HG03103 (cell line): ENCODE measurements at regions not wholly inside any gene's neighbourhood (a gene's known extent, or its start where the extent isn't known, plus 50 kb on each side); places are given as distances from the start of the nearest gene placed in this dataset.
A peak's percentile ranks its signal among the peaks of the same experiment; 100 is the strongest.

Source experiments
- ATAC-seq: cut with Tn5 transposase; IDR thresholded peaks from one replicate; pipeline ENCODE4 v1.9.1; 2021; ENCODE audit warnings: low read depth; ENCODE audit not compliant: unreplicated experiment

- no peak for ATAC-seq
Measured at GRCh38 chr5:8048920-8049319, 180.0 kb downstream of the MTRR start.

DNA sequence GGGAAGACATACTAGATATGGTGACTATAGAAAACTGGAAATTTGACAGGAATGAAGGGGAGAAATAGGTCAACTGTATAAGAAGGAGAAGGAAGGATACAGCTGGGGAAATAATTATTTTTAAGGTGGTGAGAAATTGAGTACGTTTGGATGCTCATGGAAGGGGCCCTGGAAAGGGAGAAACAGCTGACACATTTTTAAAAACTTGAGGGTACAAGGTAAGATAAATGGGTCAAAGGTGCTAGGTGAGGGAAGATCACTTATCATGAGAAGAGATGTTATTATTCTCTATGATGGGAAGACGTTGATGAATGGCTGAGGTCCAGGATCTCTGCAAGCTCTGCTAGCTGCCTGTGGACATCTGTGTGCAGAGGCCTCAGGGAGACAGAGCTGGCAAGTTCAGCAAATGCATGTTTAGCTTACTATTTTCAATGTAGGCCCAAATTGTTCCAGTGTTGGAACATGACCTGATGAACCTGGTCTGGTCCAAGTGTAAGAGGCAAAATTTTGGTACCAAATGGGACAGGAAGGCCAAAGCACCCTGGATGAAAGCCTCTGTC, 181.7 kb downstream of the MTRR start:
- no peak for ATAC-seq

DNA sequence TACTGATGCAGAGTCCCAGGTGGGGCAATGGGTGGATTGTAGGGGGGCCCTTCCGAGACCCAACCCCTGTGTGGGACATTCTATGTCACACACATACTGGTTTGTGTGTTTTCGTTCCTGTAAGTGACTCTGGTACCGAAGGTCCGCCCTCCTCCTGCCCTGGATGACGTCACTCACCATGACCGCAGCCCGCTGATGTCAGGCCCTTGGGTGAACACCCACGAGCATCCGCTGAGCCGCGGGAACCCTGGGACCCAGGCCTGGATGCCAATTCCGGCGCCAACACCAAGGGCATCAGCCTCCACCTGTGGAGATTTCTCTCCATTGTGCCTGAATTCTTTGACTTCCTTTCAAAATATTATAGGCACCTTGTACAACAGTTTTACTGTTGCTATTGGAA, 184.3 kb downstream of the MTRR start:
- ATAC-seq: no peak

GRCh38 chr5:8057769-8058168, 188.8 kb downstream of the MTRR start:
- ATAC-seq: no peak

GRCh38 chr5:8058616-8059190, 189.8 kb downstream of the MTRR start:
- no peak for ATAC-seq

DNA sequence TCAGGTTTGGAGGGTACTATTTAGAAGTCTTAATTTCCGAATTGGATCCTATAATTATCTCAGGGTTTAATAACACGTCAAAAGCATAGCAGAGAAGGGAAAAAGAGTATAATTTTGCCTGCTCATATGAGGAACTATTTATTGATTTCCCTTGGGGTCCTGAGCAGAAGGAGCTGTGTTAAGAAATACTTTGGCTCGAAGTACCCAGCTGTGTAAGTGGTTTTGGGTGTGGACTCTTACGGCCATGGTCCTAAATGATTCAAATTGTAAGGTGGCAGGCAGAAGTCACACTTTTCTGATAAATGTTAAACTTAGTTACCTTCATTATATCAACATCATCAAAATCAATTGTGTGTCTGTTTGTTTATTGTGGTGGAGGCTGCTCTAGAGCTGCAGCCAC, 190.4 kb downstream of the MTRR start:
- ATAC-seq: no peak

DNA sequence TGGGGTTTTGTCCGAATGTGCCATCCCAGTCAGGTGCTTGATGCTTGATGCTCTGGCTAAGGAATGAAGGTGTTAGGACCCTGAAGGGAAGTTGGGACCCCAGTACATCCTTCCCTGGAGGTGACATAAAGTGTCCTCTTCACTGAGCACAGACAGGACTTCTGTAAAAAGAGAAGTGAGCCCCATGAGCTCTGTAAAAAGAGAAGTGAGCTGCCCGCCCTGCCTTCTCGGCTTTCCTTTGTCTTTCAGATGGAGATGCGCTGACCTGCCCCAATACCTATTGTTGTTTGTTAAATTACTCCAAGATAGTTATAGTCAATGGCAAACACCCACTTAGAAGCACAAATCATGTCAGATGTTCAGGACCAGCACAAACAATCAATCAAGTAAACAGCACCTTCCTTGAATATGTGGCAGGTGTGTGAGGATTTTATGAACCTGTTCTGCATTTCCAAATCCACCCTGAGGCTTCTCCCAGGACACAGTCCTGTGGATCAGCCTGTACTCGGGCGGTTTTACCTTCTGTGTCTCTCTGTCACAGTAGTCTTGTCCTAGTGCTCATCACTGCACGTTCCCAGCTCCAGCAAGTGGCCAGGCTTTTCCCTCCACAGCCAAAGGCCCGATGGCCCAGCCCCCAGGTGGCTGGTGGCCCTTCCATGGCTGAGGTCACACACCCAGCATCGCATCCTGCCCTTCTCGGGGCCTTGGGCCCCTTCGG, 191.4 kb downstream of the MTRR start:
- peak; percentile 55 for ATAC-seq

DNA sequence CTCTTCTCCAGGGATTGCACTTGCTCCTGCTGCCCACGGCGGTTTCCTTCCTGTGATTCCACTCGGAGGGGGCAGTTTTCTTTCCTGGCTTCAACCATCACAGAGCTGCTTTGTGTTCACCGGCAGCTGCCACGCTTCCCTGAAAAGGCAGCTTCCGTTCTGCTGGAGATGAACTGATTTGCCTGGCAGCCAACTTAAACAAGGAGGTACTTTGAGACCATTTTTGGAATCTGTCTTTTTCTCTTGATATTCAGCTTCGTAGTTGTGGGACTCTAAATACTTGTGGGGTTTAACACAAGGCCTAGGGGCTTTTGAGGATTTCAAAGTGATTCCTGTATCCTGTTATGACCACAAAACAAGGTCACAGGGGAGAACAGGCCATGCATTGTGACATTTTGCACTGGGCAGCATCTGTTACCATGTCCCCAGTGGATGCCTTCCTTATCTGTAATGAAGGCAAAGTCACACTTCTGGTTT, 192.0 kb downstream of the MTRR start:
- no peak for ATAC-seq

DNA sequence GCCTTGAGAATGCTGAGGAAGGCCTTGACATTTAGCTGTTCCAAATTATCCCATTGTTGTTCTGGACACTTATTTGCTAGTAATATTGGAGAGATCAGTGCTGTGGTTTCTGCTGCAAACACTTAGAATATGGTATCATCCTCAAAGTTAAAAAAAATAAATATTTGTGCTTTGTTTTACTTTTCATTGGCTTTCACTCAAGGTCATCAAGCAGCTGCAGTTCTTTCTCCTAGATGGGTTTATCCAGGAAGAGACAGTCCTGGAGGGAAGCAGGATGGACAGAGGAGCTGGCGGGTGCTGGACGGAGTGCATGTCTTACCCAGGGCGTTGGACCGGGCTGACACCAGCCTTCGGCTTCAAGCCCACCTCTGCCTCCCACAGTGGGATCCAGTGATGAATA, 193.6 kb downstream of the MTRR start:
- no peak for ATAC-seq

DNA sequence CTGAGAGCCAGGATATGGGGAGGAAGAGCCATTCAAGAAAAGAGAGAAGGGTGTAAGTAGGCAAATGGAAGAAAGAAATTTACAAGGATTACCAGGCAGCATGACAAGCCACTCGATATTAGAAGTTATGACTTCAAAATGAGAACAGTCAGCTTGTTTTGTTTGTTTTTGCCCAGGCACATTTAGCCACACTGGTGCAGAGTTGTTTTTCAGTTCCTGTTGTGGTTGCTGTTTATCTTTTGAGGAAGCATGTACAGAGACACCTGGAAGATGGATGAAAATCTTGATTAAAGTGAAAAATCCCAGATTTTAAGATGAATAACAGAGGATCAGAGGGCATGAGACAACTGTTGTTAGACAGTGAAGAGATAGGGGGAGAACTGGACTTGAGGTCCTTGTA, 199.1 kb downstream of the MTRR start:
- ATAC-seq: no peak

GRCh38 chr5:8070138-8070537, 201.2 kb downstream of the MTRR start:
- no peak for ATAC-seq

DNA sequence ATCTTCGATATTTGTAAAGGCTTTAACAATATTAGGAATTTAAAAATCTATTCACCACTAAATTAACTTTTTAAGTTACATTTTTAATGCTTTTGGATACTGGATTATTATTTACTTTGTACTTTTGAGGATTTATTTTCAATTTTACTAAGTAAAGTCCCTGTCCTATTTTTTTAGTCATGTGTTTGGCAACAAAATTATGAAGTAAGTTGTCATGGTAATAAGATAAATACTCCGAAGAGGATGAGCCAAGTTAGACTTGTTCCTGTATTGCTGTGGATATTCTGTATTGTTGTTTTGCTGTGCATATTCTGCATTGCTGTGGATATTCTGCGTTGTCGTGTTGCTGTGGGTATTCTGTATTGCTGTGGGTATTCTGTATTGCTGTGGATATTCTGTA, 210.1 kb downstream of the MTRR start:
- no peak for ATAC-seq

- ATAC-seq: no peak
Measured at GRCh38 chr5:8081179-8081578, 212.2 kb downstream of the MTRR start.

- no peak for ATAC-seq
Measured at GRCh38 chr5:8093669-8094068, 224.7 kb downstream of the MTRR start.

- ATAC-seq: no peak
Measured at GRCh38 chr5:8094304-8094703, 225.4 kb downstream of the MTRR start.

DNA sequence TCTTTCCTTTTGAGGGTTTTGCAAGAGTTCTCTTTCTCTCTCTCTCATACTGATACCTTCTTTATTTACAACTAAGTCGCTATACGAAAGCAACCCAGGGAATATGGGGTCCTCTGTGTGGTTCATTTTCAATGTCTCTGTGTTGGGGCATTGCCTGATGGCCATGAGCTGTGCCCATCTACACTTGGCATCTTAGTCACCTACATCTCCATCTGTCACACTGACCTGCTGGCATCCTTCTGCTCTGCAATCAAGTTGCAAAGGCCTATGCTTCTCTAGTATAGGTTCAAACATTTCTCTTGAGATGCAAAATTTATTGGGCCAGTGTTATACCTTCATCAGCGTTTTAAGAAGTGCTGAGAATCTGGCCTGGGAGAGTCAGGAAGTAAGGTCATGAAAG, 228.2 kb downstream of the MTRR start:
- no peak for ATAC-seq

DNA sequence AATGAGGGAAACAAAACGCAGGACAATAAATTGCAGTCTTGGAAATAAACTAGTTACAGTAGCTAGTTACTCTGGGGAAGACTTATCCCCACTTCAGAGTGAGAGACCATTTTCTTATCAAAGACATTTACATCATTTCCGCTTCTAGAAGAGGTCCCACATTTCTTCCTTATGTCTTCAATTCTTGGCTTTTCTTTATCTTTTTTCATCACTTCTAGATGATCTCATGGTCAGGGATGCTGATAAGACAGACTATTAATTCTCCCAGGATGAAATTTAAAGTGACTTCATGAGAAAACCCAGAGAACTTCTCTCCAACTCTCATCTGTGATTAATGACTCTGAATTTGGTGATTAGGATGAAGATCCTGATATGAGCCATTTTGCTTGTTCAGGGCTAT, 229.1 kb downstream of the MTRR start:
- no peak for ATAC-seq

GRCh38 chr5:8102714-8103113, 233.8 kb downstream of the MTRR start:
- ATAC-seq: no peak

DNA sequence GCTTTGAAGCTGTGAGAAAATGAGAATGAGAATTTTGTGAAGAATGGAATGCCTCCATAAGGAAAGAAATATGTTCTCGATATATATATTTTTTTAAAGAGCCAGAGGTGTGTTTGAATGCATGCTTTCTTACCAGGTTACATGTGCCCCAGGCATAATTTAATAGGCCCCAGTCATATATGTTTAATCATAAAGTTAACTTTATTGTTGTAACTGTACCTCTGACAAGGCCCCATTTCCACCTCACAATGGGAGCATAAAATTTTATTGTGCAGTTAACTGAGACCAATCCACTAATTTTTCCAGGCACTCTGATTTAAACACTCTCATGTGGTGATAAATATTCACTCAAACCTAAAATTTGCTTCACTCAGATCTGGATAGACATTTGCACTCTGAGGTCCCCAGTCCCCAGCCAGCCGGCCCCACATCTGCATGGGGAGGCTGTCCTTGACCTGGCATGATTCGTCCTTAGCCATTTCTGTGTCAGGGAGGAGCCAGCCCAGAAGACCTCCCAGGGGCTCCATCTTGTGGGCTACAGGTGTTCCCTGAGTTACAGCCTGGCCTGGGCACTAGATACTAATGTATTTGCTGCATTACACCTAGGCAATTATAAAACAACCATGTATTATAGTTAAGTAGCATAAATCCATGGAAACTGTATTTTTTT, 245.8 kb downstream of the MTRR start:
- ATAC-seq: no peak

DNA sequence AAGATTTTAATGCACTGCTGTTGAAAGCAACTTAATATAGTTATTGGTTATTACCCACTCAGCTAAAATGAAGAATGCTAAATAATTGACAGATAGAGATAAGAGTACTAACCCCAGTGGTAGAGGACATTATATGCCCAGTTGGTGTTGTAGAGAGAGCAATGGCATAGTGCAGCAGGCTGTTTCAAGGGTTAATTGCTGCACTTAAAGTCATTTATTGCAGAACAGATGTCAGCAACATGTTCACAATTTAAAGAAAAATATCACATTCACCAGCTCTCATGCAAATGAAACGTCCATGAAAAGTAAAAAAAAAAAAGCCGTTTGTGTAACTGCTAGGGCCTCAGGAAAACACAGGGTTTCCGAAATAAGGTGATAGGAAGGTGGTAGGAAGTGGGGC, 254.6 kb downstream of the MTRR start:
- ATAC-seq: no peak

GRCh38 chr5:8134609-8135008, 265.7 kb downstream of the MTRR start:
- ATAC-seq: no peak

DNA sequence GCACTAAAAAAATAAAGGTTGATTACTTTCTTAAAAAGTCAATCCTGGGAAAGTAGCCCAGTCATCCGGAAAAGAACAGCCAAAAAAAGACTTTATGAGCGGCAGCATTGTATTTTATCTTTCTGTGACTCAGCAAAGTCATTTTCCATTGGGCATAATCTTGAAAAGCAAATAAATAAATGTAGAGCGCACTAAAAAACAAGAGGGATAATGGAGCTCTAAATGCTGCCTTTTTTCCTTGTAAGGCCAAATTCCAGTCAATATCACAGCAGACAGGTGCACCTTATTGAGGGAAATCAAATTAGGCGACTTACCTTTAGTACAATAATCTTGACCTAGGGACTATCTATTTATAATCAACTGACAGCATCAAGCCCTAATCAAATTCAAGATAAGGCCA, 266.8 kb downstream of the MTRR start:
- no peak for ATAC-seq
